SK-N-SH treated with all-trans-retinoic acid at 6 μM for 48 hours (cell line): ENCODE measurements at regions not wholly inside any gene's neighbourhood (a gene's known extent, or its start where the extent isn't known, plus 50 kb on each side); places are given as distances from the start of the nearest gene placed in this dataset.

Experiments
- ATAC-seq: fragments of 200-7000 bp; cut with Tn5 transposase; 3 replicates; pipeline ENCODE4 v1.9.1; 2020; ENCODE audit warnings: mild to moderate bottlenecking, moderate library complexity
- ARNTL ChIP-seq: fragments of 450-650 bp; formaldehyde crosslinking; IDR thresholded peaks from 2 replicates; pipeline ENCODE4 v1.5.0; 2020; ENCODE audit warnings: low read depth, mild to moderate bottlenecking, moderate library complexity, borderline replicate concordance
- BACH2 ChIP-seq: fragments of 250-450 bp; sonication (Bioruptor Pico); IDR thresholded peaks from 2 replicates; pipeline ENCODE4 v1.9.0; 2021; ENCODE audit warnings: mild to moderate bottlenecking, borderline replicate concordance
- CSDC2 ChIP-seq: fragments of 250-450 bp; sonication (Bioruptor Pico); IDR thresholded peaks from 2 replicates; pipeline ENCODE4 v1.5.0; 2020; ENCODE audit warnings: mild to moderate bottlenecking, moderate library complexity
- ESRRG ChIP-seq: fragments of 250-450 bp; sonication (Bioruptor Pico); IDR thresholded peaks from 2 replicates; pipeline ENCODE4 v1.6.1; 2021; ENCODE audit warnings: mild to moderate bottlenecking
- GLIS3 ChIP-seq: fragments of 250-450 bp; sonication (Bioruptor Pico); IDR thresholded peaks from 2 replicates; pipeline ENCODE4 v1.5.0; 2020; ENCODE audit warnings: mild to moderate bottlenecking, moderate library complexity
- OSR1 ChIP-seq: fragments of 250-450 bp; sonication (Bioruptor Pico); IDR thresholded peaks from 2 replicates; pipeline ENCODE4 v1.8.0; 2022; ENCODE audit warnings: moderate library complexity, mild to moderate bottlenecking, inconsistent platforms
- PPARA ChIP-seq: fragments of 250-450 bp; sonication (Bioruptor Pico); IDR thresholded peaks from 2 replicates; pipeline ENCODE4 v1.5.0; 2020; ENCODE audit warnings: mild to moderate bottlenecking, borderline replicate concordance
- RARB ChIP-seq: fragments of 250-450 bp; sonication (Bioruptor Pico); IDR thresholded peaks from 2 replicates; pipeline ENCODE4 v1.8.0; 2021; ENCODE audit warnings: mild to moderate bottlenecking, moderate library complexity
- SNAI2 ChIP-seq: fragments of 250-450 bp; sonication (Bioruptor Pico); IDR thresholded peaks from 2 replicates; pipeline ENCODE4 v1.5.0; 2020; ENCODE audit warnings: mild to moderate bottlenecking, moderate library complexity
- TCF4 ChIP-seq: fragments of 250-450 bp; sonication (Bioruptor Pico); IDR thresholded peaks from 2 replicates; pipeline ENCODE4 v1.8.0; 2021; ENCODE audit warnings: mild to moderate bottlenecking, moderate library complexity, borderline replicate concordance
- TOX ChIP-seq: fragments of 250-450 bp; sonication (Bioruptor Pico); IDR thresholded peaks from 2 replicates; pipeline ENCODE4 v1.8.0; 2021; ENCODE audit warnings: mild to moderate bottlenecking, moderate library complexity, borderline replicate concordance
- ZC3H10 ChIP-seq: fragments of 250-450 bp; sonication (Bioruptor Pico); IDR thresholded peaks from 2 replicates; pipeline ENCODE4 v1.5.1; 2021; ENCODE audit warnings: mild to moderate bottlenecking, moderate library complexity
- ZFP30 ChIP-seq: fragments of 450-650 bp; formaldehyde crosslinking; IDR thresholded peaks from 2 replicates; pipeline ENCODE4 v1.5.0; 2022; ENCODE audit warnings: mild to moderate bottlenecking, moderate library complexity
- ZNF565 ChIP-seq: fragments of 450-650 bp; formaldehyde crosslinking; conservative IDR thresholded peaks from 2 replicates; pipeline ENCODE4 v1.5.0; 2020; ENCODE audit warnings: low read depth, mild to moderate bottlenecking, moderate library complexity
- ZNF70 ChIP-seq: fragments of 450-650 bp; formaldehyde crosslinking; IDR thresholded peaks from 2 replicates; pipeline ENCODE4 v1.5.0; 2020; ENCODE audit warnings: mild to moderate bottlenecking, moderate library complexity
- ZNF8 ChIP-seq: fragments of 450-650 bp; formaldehyde crosslinking; IDR thresholded peaks from 2 replicates; pipeline ENCODE4 v1.5.0; 2020; ENCODE audit warnings: mild to moderate bottlenecking, moderate library complexity
- TF ChIP-seq, protein P1 (sequence below): fragments of 250-450 bp; sonication (Bioruptor Pico); IDR thresholded peaks from 2 replicates; pipeline ENCODE4 v1.8.0; 2020; ENCODE audit warnings: mild to moderate bottlenecking, moderate library complexity, borderline replicate concordance
- TF ChIP-seq, protein P2 (sequence below): fragments of 250-450 bp; sonication (Bioruptor Pico); IDR thresholded peaks from 2 replicates; pipeline ENCODE4 v1.5.1; 2020; ENCODE audit warnings: low read depth, mild to moderate bottlenecking, moderate library complexity
- TF ChIP-seq, protein P3 (sequence below): fragments of 250-450 bp; sonication (Bioruptor Pico); IDR thresholded peaks from 2 replicates; pipeline ENCODE4 v1.5.0; 2020; ENCODE audit warnings: mild to moderate bottlenecking, moderate library complexity
- TF ChIP-seq, protein P4 (sequence below): fragments of 250-450 bp; sonication (Bioruptor Pico); IDR thresholded peaks from 2 replicates; pipeline ENCODE4 v1.5.1; 2021; ENCODE audit warnings: mild to moderate bottlenecking, moderate library complexity

DNA sequence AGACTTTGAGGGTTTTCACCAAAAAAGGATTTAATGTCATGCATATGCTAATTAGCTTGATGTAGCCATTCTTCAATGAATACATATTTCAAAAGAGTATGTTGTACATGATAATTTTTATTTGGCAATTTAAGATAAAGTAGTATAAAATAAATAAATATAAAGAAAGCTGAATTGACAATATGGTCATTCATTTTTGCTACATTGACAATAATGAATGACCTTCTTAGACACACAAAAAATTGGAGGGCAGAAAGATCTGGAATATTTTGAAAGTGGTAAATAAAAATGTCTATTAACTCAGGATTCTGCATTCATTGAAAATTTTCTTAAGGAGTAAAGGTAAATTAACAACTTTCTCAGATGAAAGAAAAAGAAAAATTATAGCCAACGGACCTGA is 324.8 kb upstream of the FTMT start:
- TF ChIP-seq SNAI2 (CRISPR knock-in tag) (no peak), CSDC2 (no peak), ZFP30 (CRISPR knock-in tag) (no peak)
- TF ChIP-seq, protein P1, sequence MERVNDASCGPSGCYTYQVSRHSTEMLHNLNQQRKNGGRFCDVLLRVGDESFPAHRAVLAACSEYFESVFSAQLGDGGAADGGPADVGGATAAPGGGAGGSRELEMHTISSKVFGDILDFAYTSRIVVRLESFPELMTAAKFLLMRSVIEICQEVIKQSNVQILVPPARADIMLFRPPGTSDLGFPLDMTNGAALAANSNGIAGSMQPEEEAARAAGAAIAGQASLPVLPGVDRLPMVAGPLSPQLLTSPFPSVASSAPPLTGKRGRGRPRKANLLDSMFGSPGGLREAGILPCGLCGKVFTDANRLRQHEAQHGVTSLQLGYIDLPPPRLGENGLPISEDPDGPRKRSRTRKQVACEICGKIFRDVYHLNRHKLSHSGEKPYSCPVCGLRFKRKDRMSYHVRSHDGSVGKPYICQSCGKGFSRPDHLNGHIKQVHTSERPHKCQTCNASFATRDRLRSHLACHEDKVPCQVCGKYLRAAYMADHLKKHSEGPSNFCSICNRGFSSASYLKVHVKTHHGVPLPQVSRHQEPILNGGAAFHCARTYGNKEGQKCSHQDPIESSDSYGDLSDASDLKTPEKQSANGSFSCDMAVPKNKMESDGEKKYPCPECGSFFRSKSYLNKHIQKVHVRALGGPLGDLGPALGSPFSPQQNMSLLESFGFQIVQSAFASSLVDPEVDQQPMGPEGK (CRISPR knock-in tag): no peak
- no peak for ATAC-seq

DNA sequence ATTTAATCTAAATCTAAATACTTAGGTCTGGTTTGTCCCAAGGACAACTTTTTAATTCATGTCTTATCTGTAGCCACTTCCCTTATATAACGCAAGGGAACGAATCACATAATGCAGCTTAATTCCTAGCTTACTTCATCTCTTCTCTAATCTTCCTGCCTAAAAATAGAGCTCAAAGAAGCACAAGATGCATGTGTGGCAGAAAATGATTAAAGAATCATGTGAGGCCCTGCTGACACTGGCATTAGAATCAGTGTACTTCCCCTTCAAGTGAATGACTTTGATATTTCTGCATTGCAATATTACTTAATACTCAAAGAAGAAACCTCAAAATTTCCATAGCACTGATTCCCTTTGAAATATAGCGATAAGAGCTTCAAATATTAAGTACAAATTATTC is 317.9 kb upstream of the FTMT start:
- ATAC-seq: no peak
- TF ChIP-seq TOX (CRISPR knock-in tag) (no peak), ZNF8 (CRISPR knock-in tag) (no peak), ZNF565 (CRISPR knock-in tag) (no peak), TCF4 (CRISPR knock-in tag) (no peak), SNAI2 (CRISPR knock-in tag) (no peak), GLIS3 (CRISPR knock-in tag) (no peak), ZFP30 (CRISPR knock-in tag) (no peak)
- TF ChIP-seq, protein P2, sequence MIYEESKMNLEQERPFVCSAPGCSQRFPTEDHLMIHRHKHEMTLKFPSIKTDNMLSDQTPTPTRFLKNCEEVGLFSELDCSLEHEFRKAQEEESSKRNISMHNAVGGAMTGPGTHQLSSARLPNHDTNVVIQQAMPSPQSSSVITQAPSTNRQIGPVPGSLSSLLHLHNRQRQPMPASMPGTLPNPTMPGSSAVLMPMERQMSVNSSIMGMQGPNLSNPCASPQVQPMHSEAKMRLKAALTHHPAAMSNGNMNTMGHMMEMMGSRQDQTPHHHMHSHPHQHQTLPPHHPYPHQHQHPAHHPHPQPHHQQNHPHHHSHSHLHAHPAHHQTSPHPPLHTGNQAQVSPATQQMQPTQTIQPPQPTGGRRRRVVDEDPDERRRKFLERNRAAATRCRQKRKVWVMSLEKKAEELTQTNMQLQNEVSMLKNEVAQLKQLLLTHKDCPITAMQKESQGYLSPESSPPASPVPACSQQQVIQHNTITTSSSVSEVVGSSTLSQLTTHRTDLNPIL (CRISPR knock-in tag): no peak

DNA sequence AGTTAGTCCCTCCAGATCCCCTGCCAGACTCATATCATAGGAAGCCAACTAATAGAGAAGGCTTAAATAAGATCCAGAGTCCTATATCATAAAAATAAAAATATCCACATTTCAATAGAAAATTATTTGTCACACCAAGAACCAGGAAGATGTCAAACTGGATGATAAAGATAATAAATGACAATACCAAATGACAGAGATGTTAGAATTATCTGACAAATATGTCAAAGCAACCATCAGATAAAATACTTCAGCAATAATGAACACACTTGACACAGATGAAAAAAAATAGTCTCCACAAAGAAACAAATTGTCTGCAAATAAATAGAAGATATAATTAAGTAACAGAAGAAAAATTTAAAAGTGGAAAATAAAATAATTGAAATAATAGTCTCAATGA is 300.7 kb upstream of the FTMT start:
- ATAC-seq: no peak
- TF ChIP-seq ZNF70 (CRISPR knock-in tag): no peak
- TF ChIP-seq, protein P1 (CRISPR knock-in tag): no peak
- TF ChIP-seq, protein P2 (CRISPR knock-in tag): no peak
- no peak for TF ChIP-seq ZC3H10 (CRISPR knock-in tag)
- no peak for TF ChIP-seq TOX (CRISPR knock-in tag)
- no peak for TF ChIP-seq OSR1 (CRISPR knock-in tag)
- TF ChIP-seq ARNTL (CRISPR knock-in tag): no peak
- TF ChIP-seq ZNF565 (CRISPR knock-in tag): no peak

DNA sequence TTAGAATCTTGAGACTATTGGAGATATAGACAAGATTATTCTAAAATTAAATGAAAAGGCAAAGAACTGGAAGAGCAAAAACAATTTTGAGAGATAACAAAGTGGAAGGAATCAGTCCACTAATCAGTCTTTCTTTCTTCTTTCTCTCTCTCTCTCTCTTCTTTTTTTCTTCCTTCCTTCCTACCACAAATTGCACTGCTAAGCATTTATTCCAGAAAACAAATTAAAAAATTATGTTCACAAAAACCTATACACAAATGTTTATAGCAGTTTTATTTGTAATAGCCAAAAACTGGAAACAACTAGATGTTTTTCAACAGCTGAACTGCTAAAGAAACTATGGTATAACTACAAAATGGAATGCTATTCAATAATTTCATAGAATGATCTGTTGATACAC is 291.9 kb upstream of the FTMT start:
- ATAC-seq: no peak
- TF ChIP-seq ZNF8 (CRISPR knock-in tag): no peak

DNA sequence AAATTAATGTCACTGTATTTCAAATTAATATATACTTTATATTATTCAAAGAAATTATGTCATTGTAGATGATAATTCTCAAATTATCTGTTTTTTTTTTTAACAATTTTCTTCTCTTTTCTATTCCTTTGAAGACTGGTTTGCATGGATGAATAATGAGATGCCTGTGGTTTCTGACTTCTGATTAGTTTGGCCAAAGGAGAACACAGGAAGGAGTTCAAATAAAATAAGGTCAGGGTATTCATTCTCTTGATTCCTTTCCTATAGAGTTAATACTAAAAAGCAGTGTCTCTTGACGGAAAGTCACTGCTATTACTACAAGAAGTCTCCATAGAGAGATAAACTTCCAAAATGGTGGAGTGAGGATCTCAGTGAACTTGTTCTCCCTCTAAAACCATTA is 279.6 kb upstream of the FTMT start:
- ATAC-seq: no peak
- TF ChIP-seq, protein P3, sequence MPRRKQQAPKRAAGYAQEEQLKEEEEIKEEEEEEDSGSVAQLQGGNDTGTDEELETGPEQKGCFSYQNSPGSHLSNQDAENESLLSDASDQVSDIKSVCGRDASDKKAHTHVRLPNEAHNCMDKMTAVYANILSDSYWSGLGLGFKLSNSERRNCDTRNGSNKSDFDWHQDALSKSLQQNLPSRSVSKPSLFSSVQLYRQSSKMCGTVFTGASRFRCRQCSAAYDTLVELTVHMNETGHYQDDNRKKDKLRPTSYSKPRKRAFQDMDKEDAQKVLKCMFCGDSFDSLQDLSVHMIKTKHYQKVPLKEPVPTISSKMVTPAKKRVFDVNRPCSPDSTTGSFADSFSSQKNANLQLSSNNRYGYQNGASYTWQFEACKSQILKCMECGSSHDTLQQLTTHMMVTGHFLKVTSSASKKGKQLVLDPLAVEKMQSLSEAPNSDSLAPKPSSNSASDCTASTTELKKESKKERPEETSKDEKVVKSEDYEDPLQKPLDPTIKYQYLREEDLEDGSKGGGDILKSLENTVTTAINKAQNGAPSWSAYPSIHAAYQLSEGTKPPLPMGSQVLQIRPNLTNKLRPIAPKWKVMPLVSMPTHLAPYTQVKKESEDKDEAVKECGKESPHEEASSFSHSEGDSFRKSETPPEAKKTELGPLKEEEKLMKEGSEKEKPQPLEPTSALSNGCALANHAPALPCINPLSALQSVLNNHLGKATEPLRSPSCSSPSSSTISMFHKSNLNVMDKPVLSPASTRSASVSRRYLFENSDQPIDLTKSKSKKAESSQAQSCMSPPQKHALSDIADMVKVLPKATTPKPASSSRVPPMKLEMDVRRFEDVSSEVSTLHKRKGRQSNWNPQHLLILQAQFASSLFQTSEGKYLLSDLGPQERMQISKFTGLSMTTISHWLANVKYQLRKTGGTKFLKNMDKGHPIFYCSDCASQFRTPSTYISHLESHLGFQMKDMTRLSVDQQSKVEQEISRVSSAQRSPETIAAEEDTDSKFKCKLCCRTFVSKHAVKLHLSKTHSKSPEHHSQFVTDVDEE (CRISPR knock-in tag): no peak
- TF ChIP-seq ESRRG (no peak), SNAI2 (CRISPR knock-in tag) (no peak), ZNF8 (CRISPR knock-in tag) (no peak), OSR1 (CRISPR knock-in tag) (no peak), TOX (CRISPR knock-in tag) (no peak), ZNF70 (CRISPR knock-in tag) (no peak), ZFP30 (CRISPR knock-in tag) (no peak), RARB (no peak), PPARA (CRISPR knock-in tag) (no peak), BACH2 (no peak)
- TF ChIP-seq, protein P2 (CRISPR knock-in tag): no peak
- TF ChIP-seq, protein P4, sequence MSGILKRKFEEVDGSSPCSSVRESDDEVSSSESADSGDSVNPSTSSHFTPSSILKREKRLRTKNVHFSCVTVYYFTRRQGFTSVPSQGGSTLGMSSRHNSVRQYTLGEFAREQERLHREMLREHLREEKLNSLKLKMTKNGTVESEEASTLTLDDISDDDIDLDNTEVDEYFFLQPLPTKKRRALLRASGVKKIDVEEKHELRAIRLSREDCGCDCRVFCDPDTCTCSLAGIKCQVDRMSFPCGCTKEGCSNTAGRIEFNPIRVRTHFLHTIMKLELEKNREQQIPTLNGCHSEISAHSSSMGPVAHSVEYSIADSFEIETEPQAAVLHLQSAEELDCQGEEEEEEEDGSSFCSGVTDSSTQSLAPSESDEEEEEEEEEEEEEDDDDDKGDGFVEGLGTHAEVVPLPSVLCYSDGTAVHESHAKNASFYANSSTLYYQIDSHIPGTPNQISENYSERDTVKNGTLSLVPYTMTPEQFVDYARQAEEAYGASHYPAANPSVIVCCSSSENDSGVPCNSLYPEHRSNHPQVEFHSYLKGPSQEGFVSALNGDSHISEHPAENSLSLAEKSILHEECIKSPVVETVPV (CRISPR knock-in tag): no peak
